C1 segment of cervical spinal cord (tissue), 14 donors: ENCODE measurements at regions not wholly inside any gene's neighbourhood (a gene's known extent, or its start where the extent isn't known, plus 50 kb on each side); places are given as distances from the start of the nearest gene placed in this dataset.

ENCODE experiments used
- DNase-seq, 14 donors: peaks; one replicate each; lab custom pipeline; 2025; lab: John Stamatoyannopoulos, UW

- DNase-seq = no peak
Measured at GRCh38 chr22:49036513-49036912, 791.2 kb downstream of the BRD1 start.

DNA sequence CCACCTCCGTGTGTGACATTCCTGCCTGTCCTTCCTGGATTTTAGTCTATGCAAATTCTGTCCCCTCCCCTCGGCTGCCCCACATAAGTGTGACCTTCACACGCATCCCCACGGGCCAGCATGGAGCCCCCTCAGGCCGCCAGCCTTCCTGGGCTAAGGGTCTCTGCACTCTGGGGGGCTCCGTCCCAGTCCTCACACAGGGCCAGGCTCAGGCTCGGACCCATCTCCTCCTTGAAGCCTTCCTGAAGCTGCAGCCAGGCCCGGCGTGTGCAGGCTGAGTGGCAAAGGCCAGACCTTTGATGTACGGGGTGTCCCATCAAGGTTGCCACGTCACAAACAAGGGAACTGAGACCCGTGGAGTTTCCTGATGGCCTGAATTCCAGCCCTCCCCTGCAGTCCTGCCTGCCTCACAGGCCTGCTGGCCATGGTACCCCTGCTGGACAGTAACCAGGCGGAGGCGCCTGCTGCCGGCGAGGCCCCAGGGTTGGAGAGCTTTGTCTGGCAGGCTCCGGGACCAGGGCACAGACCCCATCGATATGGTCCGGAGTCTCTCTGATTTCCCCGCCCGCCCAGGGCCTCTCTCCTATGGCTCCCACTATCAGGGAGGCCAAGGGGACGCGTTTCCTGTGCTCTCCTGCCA is 791.7 kb downstream of the BRD1 start:
- DNase-seq = no peak

DNA sequence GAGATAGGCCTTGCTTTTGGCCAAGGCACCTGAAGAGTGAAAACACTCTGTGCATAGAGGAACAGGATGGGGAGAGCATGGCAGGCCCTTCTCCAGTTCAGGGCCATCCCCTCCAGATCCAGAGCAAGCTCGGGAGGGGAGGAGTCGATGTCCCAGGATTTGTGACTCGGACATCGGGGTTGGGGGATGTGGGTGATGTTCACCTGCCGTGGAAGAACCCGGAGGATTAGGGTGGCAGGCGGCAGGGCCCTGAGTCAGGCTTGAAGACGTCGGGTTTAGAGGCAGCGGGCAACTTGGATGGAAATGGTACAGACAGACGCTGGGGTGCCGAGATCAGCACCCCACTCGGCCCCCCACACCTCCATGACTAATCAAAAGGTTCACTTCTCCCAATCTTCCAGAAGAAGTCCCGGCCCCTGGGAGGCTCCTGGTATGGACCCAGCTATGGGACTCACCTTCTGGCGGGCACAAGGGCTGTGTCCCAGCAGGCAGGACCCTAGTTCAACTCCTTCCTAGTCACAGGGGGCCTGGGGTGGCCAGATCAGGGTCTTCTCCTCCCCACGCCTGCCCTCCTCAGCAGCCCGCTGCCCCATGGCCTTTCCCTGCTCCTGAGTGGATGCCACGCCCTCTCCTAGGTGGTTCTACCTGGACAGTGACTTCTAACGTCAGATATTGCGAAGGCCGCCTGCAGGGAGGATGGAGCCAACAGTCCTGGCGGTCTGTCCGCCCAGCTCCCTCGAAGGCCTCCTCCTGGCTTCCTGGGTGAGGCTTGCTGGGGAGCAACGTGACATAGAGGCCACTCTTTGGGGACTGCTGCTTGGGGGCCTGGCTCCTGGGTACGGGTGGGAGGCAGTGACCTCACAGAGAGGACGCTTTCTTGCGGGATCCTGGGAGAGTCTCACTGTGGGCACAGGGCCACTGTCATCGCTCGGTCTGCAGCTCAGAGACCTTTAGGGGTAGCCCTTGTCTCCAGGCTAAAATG is 792.5 kb downstream of the BRD1 start:
- DNase-seq = no peak

DNA sequence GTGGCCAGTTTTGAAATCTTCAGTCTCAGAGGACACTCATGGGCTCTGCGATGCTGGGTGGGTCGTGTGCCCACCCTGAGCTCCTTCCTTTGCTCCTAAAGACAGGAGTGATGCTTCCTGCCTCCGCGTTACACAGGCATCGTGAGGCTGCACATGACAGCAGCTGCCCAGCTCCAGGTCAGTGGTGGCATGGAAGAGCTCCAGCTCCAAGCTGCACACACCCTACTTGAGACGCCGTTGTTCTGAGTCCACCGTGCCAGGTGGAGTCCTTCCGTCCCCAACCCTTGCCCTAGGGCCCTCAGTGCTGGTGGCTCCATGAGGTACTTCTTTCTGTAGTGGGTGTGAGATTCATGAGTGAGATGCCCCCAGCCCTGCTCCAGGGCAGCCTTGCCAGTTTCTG is 794.1 kb downstream of the BRD1 start:
- DNase-seq = no peak

GRCh38 chr22:49032821-49033220 is 794.9 kb downstream of the BRD1 start:
- DNase-seq = no peak

DNA sequence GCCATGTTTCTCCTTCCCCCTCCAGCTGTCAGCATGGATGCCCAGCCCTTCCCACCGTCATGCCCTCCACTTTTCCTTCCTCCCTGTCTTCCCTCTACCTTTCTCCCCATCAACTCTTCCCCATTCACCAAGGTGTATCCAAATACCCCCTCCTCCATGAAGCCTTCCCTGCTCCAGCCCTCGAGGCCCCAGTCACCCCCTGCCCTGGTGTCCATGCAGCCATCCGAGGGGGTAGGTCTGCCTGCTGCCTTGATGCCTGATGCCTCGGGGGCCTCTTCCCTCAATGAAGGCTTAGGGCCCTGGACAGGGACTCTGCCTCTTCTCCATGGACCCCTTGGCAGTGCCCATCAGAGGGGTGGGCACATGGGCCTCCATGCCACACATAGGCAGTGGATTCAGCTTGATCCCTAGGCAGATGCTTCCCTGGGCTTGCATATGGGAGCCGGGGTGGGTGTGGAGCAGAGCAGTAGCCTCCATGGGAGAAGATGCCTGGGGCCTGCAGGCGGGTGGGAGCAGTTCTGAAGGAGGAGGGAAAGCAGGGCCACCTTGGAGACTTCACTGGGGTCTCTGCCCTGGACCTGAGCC is 795.8 kb downstream of the BRD1 start:
- DNase-seq = no peak

DNA sequence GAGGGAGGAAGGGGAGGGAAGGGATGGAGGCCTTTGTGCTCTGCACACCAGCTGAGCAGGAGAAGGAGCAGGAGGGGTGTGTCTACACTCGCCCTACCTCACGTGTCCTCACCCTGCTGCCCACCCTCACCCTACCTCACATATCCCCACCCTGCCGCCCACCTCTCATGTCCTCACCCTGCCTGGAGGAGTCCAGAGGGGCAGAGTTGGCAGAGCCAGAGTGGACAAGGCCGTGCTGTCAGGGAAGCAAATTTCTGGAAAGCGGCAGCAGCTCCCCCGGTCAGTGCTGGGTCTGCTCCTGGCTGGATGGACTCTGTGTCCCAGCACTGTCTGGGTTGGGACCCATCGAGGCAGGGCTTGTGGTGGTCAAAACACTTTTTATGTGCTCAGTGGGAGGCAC is 799.6 kb downstream of the BRD1 start:
- no peak for DNase-seq

- no peak for DNase-seq
Measured at GRCh38 chr22:49027368-49027670, 800.4 kb downstream of the BRD1 start.

DNA sequence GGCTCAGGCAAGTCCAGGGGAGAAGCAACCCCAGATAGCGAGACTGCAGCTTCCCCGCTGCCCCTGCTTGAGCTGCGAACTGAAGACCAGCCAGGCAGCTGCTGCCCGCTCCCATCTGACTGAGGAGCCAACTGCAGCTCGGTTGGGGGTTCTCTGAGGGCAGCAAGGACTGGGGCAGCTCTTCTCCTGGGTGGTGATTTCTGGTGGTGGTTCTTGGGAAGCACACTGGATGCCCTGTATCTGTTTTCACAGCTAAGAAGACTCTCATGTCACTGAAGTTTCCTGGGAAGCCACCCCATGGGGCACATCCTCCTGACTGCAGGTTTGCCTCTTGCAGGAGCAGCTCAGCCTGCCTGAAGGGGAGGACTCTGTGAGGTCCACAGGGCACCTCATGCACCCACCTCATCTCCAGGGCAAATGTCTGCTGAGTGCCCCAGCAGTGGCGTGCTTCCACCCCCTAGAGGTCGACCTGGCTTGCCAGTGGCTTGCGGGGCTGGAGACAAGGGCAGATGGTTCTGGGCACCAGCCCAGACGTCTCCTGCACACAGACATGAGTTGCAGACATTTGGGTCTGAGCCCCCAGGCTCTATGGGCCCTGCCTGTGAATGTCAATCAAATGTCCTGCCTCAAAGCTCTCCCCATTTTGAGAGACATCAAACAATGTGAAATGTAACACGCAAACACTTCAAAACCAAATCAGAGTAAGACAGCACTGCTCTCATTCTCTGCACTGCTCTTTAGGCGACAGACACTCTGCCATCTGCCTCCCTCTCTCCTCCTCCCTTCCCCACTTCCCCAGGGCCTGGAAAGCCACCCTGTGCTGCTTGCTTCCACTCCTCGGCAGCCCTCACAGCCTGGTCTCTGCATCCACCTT is 800.9 kb downstream of the BRD1 start:
- peak in 9 of 14 donors; percentile 11 to 45 (median 24) for DNase-seq

GRCh38 chr22:49025791-49026493 is 801.7 kb downstream of the BRD1 start:
- no peak for DNase-seq

DNA sequence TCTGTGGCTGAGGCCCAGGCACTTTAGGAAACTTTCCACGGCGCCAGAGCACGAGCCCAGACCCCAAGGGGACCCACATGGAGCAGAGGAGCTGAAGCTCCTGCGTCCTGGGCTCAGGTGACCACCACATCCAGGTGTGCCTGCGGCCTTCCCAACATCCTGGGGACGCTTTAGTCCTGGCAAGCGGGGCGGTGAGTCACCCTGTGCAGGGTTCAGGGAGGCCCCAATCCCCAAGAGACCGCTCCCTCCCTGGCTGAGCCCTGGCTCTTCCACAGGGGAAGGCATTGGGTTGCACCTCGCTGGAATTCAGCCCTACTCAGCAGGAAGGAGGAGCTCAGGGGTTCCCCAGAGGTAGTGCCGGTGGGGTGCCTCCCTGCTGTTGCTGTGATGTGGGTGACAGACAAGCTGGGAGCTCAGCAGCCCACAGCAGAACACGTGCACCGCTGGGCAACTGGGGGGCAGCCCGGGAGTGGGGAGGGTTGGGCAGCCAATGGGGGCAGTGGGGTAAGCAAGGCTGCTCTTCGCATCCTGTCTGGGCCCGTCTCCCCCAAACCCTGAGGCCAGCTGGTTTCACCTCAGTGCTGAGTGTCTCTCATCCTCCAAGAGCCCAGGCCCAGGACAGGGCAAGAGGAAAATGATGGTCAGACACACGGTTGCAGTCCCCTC is 802.8 kb downstream of the BRD1 start:
- no peak for DNase-seq

GRCh38 chr22:49023879-49024774 is 803.5 kb downstream of the BRD1 start:
- DNase-seq = no peak

DNA sequence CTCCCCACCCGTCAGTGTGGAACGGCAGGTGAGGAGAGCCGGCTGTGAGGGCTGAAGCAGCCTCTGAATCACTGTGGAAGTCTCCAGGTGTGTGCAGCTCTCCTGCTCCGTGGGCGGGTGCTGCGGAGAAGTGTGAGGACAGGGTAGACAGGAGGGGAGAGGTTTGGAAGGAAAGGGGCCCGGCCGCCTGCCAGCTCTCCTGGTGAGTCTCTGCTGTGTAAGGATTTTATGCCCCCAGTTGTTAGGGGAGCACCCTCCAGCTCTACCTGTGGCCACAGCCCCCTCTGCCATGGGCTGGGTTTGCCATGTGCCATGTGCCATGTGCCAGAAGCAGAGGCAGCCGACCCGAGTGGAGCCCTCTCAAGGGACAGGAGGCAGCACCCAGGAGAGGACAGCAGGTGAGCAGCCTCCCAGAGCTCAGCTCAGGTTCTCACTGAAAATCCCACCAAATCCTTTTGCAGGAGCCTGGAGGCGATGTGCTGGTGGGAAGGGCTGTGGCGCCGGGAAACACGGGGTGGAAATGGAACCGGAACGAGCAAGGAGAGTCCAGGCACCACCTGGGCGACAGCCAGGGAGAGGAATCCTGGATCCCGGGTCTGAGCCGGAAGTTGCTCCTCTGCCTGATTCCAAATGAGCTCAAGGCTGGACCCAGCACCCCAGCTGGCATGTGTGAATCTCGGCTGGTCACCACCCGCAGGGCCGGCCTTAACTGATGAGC is 804.4 kb downstream of the BRD1 start:
- no peak for DNase-seq

DNA sequence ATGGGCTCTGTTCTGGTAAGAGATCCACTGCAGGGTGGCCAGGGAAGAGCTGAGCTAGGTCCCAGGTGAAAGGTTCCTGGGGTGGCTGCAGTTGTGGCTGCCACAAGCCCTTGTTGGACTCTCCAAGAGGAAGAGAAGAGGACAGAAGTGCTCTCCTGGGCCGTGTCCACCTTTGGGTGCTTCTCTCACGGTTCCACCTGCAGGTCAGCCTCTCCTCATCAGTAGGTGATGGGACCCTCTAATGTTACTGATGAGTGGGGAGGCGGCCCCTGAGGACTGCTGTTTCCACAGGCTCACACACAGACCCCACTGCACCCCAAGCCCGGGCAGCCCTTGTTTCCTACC is 804.9 kb downstream of the BRD1 start:
- no peak for DNase-seq

DNA sequence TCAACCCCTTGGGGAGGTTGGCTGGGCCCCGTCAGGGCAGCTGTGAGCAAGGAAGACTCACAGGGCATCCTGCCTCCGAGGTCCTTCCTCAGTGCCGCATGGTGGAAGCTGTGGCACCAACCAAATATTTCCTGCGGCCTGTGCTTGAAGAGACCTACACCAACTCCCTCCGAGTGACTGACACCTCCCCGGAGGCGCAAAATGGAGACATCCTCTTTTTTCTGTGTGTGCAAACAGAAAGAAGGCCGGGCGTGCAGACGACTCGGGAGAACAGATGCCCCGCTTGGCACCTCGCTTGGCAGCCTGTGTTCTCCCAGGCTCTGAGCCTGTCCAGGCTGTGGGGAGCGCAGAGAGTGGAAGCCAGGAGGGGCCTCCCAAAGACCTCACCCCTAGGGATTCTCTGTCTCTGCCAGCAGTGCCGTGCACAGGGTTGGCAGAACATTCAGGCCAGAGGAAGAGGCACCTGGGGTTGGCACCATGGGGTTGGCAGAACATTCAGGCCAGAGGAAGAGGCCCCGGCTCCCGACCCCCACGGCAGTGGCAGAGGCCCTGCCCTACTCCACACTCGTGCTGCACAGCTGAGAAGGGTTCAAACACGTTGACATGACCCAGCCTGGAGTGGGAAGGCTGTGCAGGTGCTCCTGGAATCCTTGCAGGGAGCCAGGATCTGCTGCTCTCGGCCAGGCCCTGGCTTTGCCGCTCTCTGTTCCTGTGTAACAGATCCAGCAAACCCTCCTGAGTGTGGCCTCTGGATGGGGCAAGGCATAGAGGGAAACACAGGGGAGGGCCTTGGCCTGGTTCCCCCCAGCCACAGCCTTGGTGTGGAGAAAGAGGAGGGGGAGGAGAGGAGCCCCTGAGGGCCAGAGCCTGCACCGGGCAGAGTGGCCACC is 805.5 kb downstream of the BRD1 start:
- DNase-seq = peak in 1 of 14 donors; percentile 73

DNA sequence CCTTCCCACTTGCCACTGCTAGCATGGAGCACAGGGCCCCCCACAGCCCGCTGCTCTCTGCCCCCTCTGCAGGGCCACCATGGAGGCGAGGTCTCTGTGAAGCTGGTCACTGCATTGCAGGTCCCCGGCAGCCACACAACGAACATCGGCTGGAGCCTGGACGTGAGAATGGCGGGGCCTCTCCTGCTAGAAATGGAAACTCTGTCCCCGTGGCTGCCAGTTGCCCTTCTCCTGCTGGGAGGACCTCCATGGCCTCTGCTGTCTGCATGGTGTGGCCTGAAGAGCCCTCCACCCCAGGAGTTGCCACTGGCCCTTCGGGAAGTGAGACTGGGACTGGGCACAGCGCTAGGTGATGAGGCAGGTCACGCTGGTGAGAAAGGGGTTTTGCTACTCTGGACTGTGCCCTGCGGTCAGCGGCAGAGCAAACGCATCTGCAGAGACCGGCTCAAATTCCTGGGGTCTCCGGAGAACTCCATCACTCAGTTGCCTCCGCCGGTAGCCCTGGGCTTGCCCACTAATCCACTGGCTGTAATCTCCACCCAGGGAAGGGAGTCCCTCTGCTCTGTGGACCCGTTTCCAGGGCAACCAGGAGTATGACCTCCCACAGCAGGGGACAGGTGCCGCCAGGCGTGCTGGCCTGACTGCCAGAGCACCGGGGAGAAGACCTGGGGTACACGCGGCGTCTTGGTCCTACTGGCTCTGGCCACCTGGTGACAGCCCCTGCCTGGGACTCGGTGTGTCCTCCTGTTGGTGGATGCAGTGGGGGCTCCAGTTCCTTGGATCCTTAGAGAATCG is 806.3 kb downstream of the BRD1 start:
- no peak for DNase-seq
